ENCODE measurements at regions not wholly inside any gene's neighbourhood (a gene's known extent, or its start where the extent isn't known, plus 50 kb on each side); places are given as distances from the start of the nearest gene placed in this dataset.

GRCh38 chr9:80440724-80441123 lies 869.0 kb downstream of the TLE4 start:
- DNase-seq (ENCODE audit: low read depth, low spot score) (no peak), ATAC-seq (no peak), FAIRE-seq (no peak)
- Histone ChIP-seq H3K4me3 (no peak overlapping the region), H3K4me1 (ENCODE audit: control insufficient read depth, insufficient read depth, low read length) (no peaks in the 10 kb centered on the region), H3K4me2 (ENCODE audit: control insufficient read depth, insufficient read depth) (no peak overlapping the region), H3K9me3 (replicated peaks; ENCODE audit: control insufficient read depth, insufficient read depth, low read length) (no peaks in the 10 kb centered on the region), H4K20me1 (ENCODE audit: control insufficient read depth, insufficient read depth) (no peaks in the 10 kb centered on the region), H3K9ac (ENCODE audit: control insufficient read depth, insufficient read depth, low read length) (no peak overlapping the region), H2AFZ (ENCODE audit: control insufficient read depth, low read depth, low read length) (no peak overlapping the region), H3K36me3 (ENCODE audit: control insufficient read depth in 2 of 2, insufficient read depth in 2 of 2, low read length in 1 of 2) (no peaks in the 10 kb centered on the region), H3K27me3 (replicated peaks in 1 of 2; ENCODE audit: control insufficient read depth in 2 of 2, insufficient read depth in 2 of 2, low read length in 1 of 2) (no peaks in the 10 kb centered on the region), H3K27ac (ENCODE audit: control insufficient read depth, insufficient read depth) (no peak overlapping the region), H3K79me2 (ENCODE audit: control insufficient read depth, insufficient read depth, low read length) (no peaks in the 10 kb centered on the region)
- ChIA-PET CTCF (no interaction called here), POLR2A (no interaction called here), SMC1A (ENCODE audit: uncharacterized antibody, unreplicated experiment) (no interaction called here), RAD21 (ENCODE audit: unreplicated experiment) (no interaction called here)
- no TSS peak for BruUV-seq (replicated peaks)
- intact Hi-C loops (cut with micrococcal nuclease; ENCODE audit: unreplicated experiment) (no loop called here), in situ Hi-C loops (cut with MboI) (no loop called here)
- WGBS (ENCODE audit: insufficient coverage, insufficient replicate concordance, low lambda C conversion rate, missing lambda C conversion rate) = 55% methylated on average over 7 of the region's 7 CpGs
- TF ChIP-seq USF1 (IDR thresholded peaks at IDR 0.05; ENCODE audit: borderline replicate concordance, extremely low read length, insufficient read depth, low read depth, low read length) = no peak
- TF ChIP-seq LARP7 (IDR thresholded peaks at IDR 0.05) = no peak
- TF ChIP-seq BCLAF1 (IDR thresholded peaks at IDR 0.05) = no peak
- no peak for TF ChIP-seq POLR2A (IDR thresholded peaks at IDR 0.05; ENCODE audit: low read depth, low read length)
- no peak for TF ChIP-seq RFX5 (IDR thresholded peaks at IDR 0.05; ENCODE audit: low read depth, low read length)
- no peak for TF ChIP-seq SREBF2 (IDR thresholded peaks at IDR 0.05; ENCODE audit: low read length)
- no peak for TF ChIP-seq CHD4 (IDR thresholded peaks at IDR 0.05)
- no peak for TF ChIP-seq HDAC2 (IDR thresholded peaks at IDR 0.05)
- no peak for TF ChIP-seq NR2C2 (IDR thresholded peaks at IDR 0.05; ENCODE audit: borderline replicate concordance, control insufficient read depth, insufficient read length, low read depth)

Data from GM12878 (cell line).